ENCODE measurements at regions not wholly inside any gene's neighbourhood (a gene's known extent, or its start where the extent isn't known, plus 50 kb on each side); places are given as distances from the start of the nearest gene placed in this dataset.

DNA sequence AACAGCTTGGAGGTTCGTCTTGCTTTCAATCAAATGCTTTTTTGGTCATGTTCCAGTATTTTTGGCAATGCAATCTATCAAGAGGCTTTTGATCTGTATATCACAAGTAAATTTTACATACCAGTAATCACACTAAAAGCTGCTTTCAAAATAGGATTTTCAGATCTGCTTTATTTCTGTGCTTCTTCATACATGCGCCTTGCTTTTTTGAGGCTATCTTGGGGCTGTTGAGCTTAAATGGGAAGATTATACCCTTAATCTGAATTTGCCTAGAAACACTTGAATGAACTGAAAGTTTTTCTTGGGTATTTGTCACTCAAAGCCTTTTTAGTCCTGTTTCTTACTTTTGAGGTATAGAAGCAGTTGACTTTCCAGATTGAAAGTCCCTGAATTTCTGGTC lies 62.1 kb upstream of the DCBLD2 start (continued):
- TF ChIP-seq SAFB2 (CRISPR knock-in tag; IDR thresholded peaks at IDR 0.05; ENCODE audit: borderline replicate concordance, low read depth): no peak

DNA sequence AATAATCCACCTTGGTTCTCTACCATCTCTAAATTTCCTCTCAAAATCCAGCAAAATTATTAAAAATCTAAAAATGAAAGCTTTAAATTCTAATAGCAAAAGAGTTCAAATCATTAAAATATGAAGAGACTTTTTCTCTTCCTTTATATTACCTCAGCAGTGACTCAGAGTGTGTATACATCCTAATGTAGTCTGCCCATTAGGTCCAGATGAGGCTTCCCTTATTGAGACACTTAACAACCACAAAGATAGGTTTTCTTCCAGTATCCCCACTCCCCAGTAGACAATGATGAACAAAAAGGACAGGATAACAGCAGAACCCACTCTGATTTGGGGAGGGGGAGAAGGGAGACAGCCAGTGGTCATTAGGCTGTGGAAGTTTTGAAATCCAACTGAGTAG lies 61.5 kb upstream of the DCBLD2 start:
- H4K20me1 ChIP-seq (ENCODE audit: insufficient read depth, low read length): no peaks in the 10 kb centered on the region
- TF ChIP-seq KDM5B (CRISPR knock-in tag; IDR thresholded peaks at IDR 0.05; ENCODE audit: borderline replicate concordance) (no peak), KDM3A (CRISPR knock-in tag; IDR thresholded peaks at IDR 0.05; ENCODE audit: low read depth) (no peak)
- H3K4me1 ChIP-seq (ENCODE audit: insufficient read depth, low read length): peaks cover 9% of the 10 kb centered on the region; the same call in 1 of the 2 replicates
- H3K27me3 ChIP-seq (ENCODE audit: control insufficient read depth in 1 of 2, insufficient read depth in 2 of 2, low read length in 2 of 2): no peaks in the 10 kb centered on the region
- BruUV-seq (replicated peaks): no TSS peak
- no peak for DNase-seq (ENCODE audit: low spot score)
- H3K36me3 ChIP-seq (replicated peaks in 1 of 2; ENCODE audit: control insufficient read depth in 1 of 2, insufficient read depth in 2 of 2, low read length in 2 of 2): no peaks in the 10 kb centered on the region
- no peak overlapping the region for H3K4me2 ChIP-seq (ENCODE audit: low read depth, low read length)
- no peak overlapping the region for H2AFZ ChIP-seq (ENCODE audit: low read length)
- ChIA-PET POLR2A (no interaction called here), CTCF (ENCODE audit: low intra/inter-chr PET ratio, low total read pairs) (no interaction called here)
- no peak for FAIRE-seq
- no peak overlapping the region for H3K4me3 ChIP-seq (replicated peaks in 1 of 3; ENCODE audit: insufficient read depth in 1 of 3, low read depth in 2 of 3, low read length in 3 of 3)
- no peak overlapping the region for H3K9ac ChIP-seq (ENCODE audit: insufficient read depth, low read depth, low read length)
- H3K79me2 ChIP-seq (ENCODE audit: insufficient read depth, low read length): no peaks in the 10 kb centered on the region
- H3K27ac ChIP-seq (ENCODE audit: extremely low read length, insufficient read depth, low read length): no peak overlapping the region
- in situ Hi-C loops (cut with HindIII; ENCODE audit: extremely low pct_ligation_motif_present, low pct_unique_long_range_greater_than_20kb): no loop called here
- intact Hi-C loops (cut with micrococcal nuclease; ENCODE audit: unreplicated experiment): no loop called here
- no peaks in the 10 kb centered on the region for H3K9me3 ChIP-seq (ENCODE audit: low read length)
- no peak for ATAC-seq

DNA sequence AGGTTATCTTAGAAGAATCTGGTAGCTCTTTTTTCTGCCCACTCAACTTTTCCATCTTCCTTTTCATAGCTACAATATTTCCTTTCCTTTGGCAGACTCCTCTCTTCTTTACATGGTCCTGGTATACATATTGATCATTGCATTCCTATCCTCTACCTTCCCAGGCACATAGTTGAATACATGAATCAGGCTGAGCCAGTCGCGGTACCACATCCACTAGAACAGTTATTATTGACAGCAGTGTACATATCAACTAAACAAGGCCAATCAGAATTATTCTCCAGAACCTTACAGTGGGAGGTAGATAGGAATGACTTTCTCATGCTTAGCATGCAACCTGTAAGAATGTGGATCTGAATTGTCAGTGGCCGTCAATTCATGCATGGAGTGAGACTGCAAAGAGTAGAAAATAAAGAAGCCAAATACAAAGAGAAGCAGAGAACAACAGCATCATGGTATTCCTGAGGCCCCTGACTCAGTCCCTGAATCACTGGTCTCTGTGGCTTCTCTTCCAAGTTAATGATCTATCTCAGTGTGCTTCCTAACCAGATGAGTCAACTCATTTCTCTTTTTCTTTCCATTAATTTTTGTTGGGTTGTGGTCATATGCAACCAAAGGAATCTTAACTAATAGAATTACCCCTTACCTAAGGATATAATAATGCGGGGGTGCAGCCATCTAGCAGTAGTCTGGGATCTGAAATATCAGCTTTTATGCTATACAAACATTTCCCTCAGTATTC lies 60.9 kb upstream of the DCBLD2 start:
- POLR2A ChIA-PET: interaction anchor here (1.1 kb wide), 1 partner anchor 61 kb away, joined by 3 read pairs; the partner anchor contains the start of gene DCBLD2

More for the DNA sequence above, 60.9 kb upstream of the DCBLD2 start:
- ATAC-seq (peak; percentile 82), DNase-seq (ENCODE audit: low spot score) (peak; percentile 52), FAIRE-seq (no peak)
- Histone ChIP-seq H3K4me2 (ENCODE audit: low read depth, low read length) (no peak overlapping the region), H3K27ac (ENCODE audit: extremely low read length, insufficient read depth, low read length) (no peak overlapping the region), H2AFZ (ENCODE audit: low read length) (no peak overlapping the region), H3K9me3 (ENCODE audit: low read length) (no peaks in the 10 kb centered on the region), H3K79me2 (ENCODE audit: insufficient read depth, low read length) (no peaks in the 10 kb centered on the region), H3K9ac (ENCODE audit: insufficient read depth, low read depth, low read length) (no peak overlapping the region), H3K4me1 (ENCODE audit: insufficient read depth, low read length) (peaks cover 9% of the 10 kb centered on the region; the same call in 1 of the 2 replicates), H4K20me1 (ENCODE audit: insufficient read depth, low read length) (no peaks in the 10 kb centered on the region), H3K36me3 (replicated peaks in 1 of 2; ENCODE audit: control insufficient read depth in 1 of 2, insufficient read depth in 2 of 2, low read length in 2 of 2) (no peaks in the 10 kb centered on the region), H3K27me3 (ENCODE audit: control insufficient read depth in 1 of 2, insufficient read depth in 2 of 2, low read length in 2 of 2) (no peaks in the 10 kb centered on the region), H3K4me3 (replicated peaks in 1 of 3; ENCODE audit: insufficient read depth in 1 of 3, low read depth in 2 of 3, low read length in 3 of 3) (no peak overlapping the region)
- no peak for TF ChIP-seq KDM2A (CRISPR knock-in tag; IDR thresholded peaks at IDR 0.05; ENCODE audit: borderline replicate concordance, low read depth)
- TF ChIP-seq POLR2G (IDR thresholded peaks at IDR 0.05; ENCODE audit: low read depth, low read length): no peak
- peak; percentile 29; the same call in 1 of the 2 replicates for TF ChIP-seq FOSL2 (CRISPR knock-in tag; IDR thresholded peaks at IDR 0.05)
- 2% methylated on average over 4 of the region's 4 CpGs for WGBS (ENCODE audit: low lambda C conversion rate)
- no TSS peak for BruUV-seq (replicated peaks)
- in situ Hi-C loops (cut with HindIII; ENCODE audit: extremely low pct_ligation_motif_present, low pct_unique_long_range_greater_than_20kb): no loop called here
- CTCF ChIA-PET (ENCODE audit: low intra/inter-chr PET ratio, low total read pairs): no interaction called here
- intact Hi-C loops (cut with micrococcal nuclease; ENCODE audit: unreplicated experiment): no loop called here

Measured in HepG2 (cell line).